ENCODE measurements at regions not wholly inside any gene's neighbourhood (a gene's known extent, or its start where the extent isn't known, plus 50 kb on each side); places are given as distances from the start of the nearest gene placed in this dataset.

DNA sequence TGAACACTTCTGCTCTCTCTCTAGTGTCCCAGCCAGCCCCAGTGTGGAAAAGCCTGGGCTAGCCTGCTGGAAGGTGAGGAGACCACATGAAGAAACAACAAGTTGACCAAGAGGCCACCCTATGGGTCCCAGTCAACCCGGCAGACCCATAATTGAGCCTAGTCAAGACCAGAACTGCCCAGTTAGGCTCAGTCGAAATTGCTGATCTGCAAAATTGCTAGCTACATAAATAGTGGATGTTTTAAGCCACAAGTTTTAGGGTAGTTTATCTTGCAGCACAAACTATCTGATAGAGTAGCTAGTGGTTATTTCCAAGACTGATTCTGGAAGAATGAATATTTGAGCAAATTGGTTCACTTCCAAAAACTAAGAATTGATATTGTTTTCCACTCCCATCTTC lies 82.3 kb upstream of the CCDC112 start:
- Mint-ChIP-seq H3K4me3 (no peak overlapping the region), H3K9me3 (no peaks in the 10 kb centered on the region), H3K27ac (no peak overlapping the region), H3K4me1 (peaks cover 14% of the 10 kb centered on the region), H3K27me3 (peaks cover 31% of the 10 kb centered on the region)
- DNase-seq (no peak), ATAC-seq (no peak)

GRCh38 chr5:115377468-115378217 lies 81.2 kb upstream of the CCDC112 start:
- Mint-ChIP-seq H3K9me3 (no peaks in the 10 kb centered on the region), H3K4me3 (no peak overlapping the region), H3K27me3 (peaks cover 35% of the 10 kb centered on the region), H3K27ac (peak overlapping the region in 1 of 2 donors; percentile 24), H3K4me1 (peaks cover 14% of the 10 kb centered on the region)
- ATAC-seq = peak; percentile 80
- DNase-seq = no peak

GRCh38 chr5:115375893-115376292 lies 79.4 kb upstream of the CCDC112 start:
- no peak overlapping the region for H3K4me3 Mint-ChIP-seq
- ATAC-seq (no peak), DNase-seq (no peak)
- peaks cover 35% of the 10 kb centered on the region for H3K27me3 Mint-ChIP-seq
- H3K9me3 Mint-ChIP-seq = no peaks in the 10 kb centered on the region
- no peak overlapping the region for H3K27ac Mint-ChIP-seq
- H3K4me1 Mint-ChIP-seq = peaks cover 14% of the 10 kb centered on the region

GRCh38 chr5:115374057-115374775 lies 77.8 kb upstream of the CCDC112 start:
- ATAC-seq (no peak), DNase-seq (no peak)
- H3K27me3 Mint-ChIP-seq = peaks cover 35% of the 10 kb centered on the region
- peaks cover 14% of the 10 kb centered on the region for H3K4me1 Mint-ChIP-seq
- H3K9me3 Mint-ChIP-seq = no peaks in the 10 kb centered on the region
- no peak overlapping the region for H3K4me3 Mint-ChIP-seq
- H3K27ac Mint-ChIP-seq = no peak overlapping the region

- no peak overlapping the region for H3K4me3 Mint-ChIP-seq
- no peak for ATAC-seq
- peaks cover 2% of the 10 kb centered on the region for H3K4me1 Mint-ChIP-seq
- H3K27ac Mint-ChIP-seq = no peak overlapping the region
- H3K9me3 Mint-ChIP-seq = no peaks in the 10 kb centered on the region
- peaks cover 29% of the 10 kb centered on the region for H3K27me3 Mint-ChIP-seq
- no peak for DNase-seq
These were observed 75.7 kb upstream of the CCDC112 start for GRCh38 chr5:115372146-115372545.

- Mint-ChIP-seq H3K27ac (no peak overlapping the region), H3K4me3 (no peak overlapping the region), H3K27me3 (peaks cover 32% of the 10 kb centered on the region), H3K4me1 (no peaks in the 10 kb centered on the region), H3K9me3 (no peaks in the 10 kb centered on the region)
- ATAC-seq = no peak
- no peak for DNase-seq
These were observed 73.1 kb upstream of the CCDC112 start for GRCh38 chr5:115369430-115370144.

DNA sequence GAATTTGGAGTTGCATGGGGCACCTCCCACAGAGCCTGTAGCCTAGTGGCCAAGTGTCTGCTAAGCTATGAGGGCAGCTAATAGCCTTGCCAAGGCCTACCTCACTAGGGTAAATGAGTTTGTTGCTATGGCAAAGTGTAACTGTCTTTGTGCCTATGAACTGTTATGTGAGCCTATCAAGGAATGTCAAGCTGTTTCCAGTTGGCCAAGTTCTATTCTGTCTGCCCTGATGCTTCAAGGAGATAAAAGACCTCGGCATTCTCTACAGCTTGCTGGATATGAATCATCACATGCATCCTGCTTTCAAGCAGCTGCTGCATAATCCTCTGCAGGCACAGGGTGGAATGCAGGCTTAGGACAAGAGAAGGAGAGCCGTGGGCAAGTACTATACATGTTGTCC lies 69.8 kb upstream of the CCDC112 start:
- Mint-ChIP-seq H3K27ac (peak overlapping the region in 1 of 2 donors; percentile 37), H3K27me3 (peaks cover 21% of the 10 kb centered on the region), H3K9me3 (no peaks in the 10 kb centered on the region), H3K4me3 (no peak overlapping the region), H3K4me1 (peaks cover 6% of the 10 kb centered on the region)
- ATAC-seq (no peak), DNase-seq (no peak)

- peaks cover 6% of the 10 kb centered on the region for H3K4me1 Mint-ChIP-seq
- no peak overlapping the region for H3K27ac Mint-ChIP-seq
- H3K27me3 Mint-ChIP-seq = peaks cover 28% of the 10 kb centered on the region
- no peak overlapping the region for H3K4me3 Mint-ChIP-seq
- H3K9me3 Mint-ChIP-seq = no peaks in the 10 kb centered on the region
- ATAC-seq (no peak), DNase-seq (no peak)
These were observed 67.4 kb upstream of the CCDC112 start for GRCh38 chr5:115363879-115364278.

DNA sequence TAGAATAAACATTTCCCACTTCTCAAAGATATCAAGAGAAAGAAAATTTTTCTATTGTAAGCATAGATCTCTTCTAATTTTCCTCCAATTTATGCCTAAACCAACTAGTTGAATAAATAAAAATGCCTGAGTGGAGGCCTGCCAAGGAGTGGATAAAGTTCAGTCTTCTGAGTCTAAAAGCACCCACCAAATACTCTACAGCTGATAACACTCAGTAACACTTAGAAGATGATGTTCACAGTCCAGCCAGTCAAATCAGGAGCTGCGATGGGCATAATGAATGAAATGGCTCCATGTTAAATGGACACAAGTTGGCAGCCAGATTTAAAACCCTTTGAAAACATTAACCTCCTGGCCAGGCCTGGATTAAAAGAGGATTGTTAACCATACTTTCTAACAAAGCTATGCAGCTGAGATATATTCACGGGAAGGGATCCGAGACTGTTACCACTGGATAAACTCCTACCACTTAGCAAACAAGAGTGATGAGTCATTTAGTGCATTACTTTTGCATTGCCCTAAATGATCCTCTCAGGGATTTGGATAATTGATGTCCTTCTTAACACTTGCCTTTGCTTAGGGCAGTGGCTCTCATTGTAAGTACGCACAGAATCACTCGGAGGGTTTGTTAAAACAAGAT lies 63.7 kb upstream of the CCDC112 start:
- H3K9me3 Mint-ChIP-seq = no peaks in the 10 kb centered on the region

DNA sequence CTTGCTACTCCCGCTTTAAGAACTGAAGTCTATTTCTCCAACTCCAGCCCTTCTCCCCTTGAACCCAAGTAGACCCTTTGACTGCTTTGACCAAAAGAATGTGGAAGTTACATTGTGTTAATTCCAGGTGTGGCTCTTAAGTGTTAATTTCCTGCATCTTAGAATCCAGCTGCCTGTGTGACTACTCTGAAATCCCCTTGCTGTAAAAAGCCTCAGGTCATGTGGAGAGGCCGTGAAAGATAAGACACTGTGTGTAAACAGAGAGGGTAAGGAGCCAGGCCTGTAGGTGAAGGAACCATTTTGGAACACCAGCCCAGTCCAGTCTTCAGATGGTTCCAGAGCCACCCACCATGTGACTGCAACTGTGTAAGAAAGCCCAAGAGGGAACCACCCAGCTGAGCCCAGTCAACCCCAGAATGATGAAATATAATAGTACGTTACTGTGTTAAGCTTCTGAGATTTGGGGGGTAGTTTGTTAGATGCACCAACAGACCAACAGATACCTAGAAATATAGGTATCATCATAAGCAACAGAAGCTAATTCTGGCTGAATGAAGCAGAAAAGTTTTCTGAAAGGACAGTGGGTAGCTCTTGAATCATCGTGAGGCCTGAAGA lies 59.4 kb upstream of the CCDC112 start:
- H3K27ac Mint-ChIP-seq = no peak overlapping the region
- no peaks in the 10 kb centered on the region for H3K4me1 Mint-ChIP-seq
- no peak for ATAC-seq
- DNase-seq = no peak
- no peak overlapping the region for H3K4me3 Mint-ChIP-seq
- no peaks in the 10 kb centered on the region for H3K9me3 Mint-ChIP-seq
- H3K27me3 Mint-ChIP-seq = peaks cover 37% of the 10 kb centered on the region

More for the DNA sequence above, 63.7 kb upstream of the CCDC112 start:
- Mint-ChIP-seq H3K4me1 (peaks cover 6% of the 10 kb centered on the region), H3K4me3 (no peak overlapping the region), H3K27ac (no peak overlapping the region), H3K27me3 (peaks cover 17% of the 10 kb centered on the region)
- DNase-seq = no peak
- no peak for ATAC-seq

DNA sequence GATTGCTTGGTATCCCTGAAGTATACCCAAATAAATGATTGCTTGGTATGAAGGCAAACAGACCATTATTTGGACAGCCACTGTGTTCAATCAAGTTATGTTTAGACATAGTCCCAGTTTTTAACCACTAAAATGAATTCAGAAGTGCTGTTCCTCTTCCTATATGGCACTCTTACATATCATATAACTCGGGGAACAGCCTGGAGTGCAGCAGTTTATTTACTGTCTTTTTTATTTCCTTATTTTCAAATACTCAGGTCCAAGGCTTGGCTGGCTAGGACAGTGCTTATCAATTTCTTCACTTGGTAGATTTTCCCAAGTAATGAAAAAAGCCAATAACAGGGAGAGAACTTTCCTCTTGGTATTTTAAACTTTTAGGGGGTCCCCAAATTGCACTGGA lies 58.6 kb upstream of the CCDC112 start:
- ATAC-seq (no peak), DNase-seq (no peak)
- Mint-ChIP-seq H3K27ac (no peak overlapping the region), H3K27me3 (peaks cover 44% of the 10 kb centered on the region), H3K9me3 (no peaks in the 10 kb centered on the region), H3K4me3 (no peak overlapping the region), H3K4me1 (no peaks in the 10 kb centered on the region)

- peaks cover 45% of the 10 kb centered on the region for H3K27me3 Mint-ChIP-seq
- H3K4me1 Mint-ChIP-seq = no peaks in the 10 kb centered on the region
- no peak for DNase-seq
- no peak overlapping the region for H3K27ac Mint-ChIP-seq
- H3K9me3 Mint-ChIP-seq = no peaks in the 10 kb centered on the region
- H3K4me3 Mint-ChIP-seq = no peak overlapping the region
- ATAC-seq = no peak
These were observed 57.8 kb upstream of the CCDC112 start for GRCh38 chr5:115354246-115354645.

- peaks cover 46% of the 10 kb centered on the region for H3K27me3 Mint-ChIP-seq
- ATAC-seq (no peak), DNase-seq (no peak)
- H3K4me1 Mint-ChIP-seq = no peaks in the 10 kb centered on the region
- H3K9me3 Mint-ChIP-seq = no peaks in the 10 kb centered on the region
- no peak overlapping the region for H3K27ac Mint-ChIP-seq
- no peak overlapping the region for H3K4me3 Mint-ChIP-seq
These were observed 56.1 kb upstream of the CCDC112 start for GRCh38 chr5:115352571-115352970.

- DNase-seq (no peak), ATAC-seq (no peak)
- Mint-ChIP-seq H3K4me3 (no peak overlapping the region), H3K27me3 (peaks cover 51% of the 10 kb centered on the region), H3K27ac (peak overlapping the region in 1 of 2 donors; percentile 50), H3K4me1 (no peaks in the 10 kb centered on the region), H3K9me3 (no peaks in the 10 kb centered on the region)
These were observed 55.1 kb upstream of the CCDC112 start for GRCh38 chr5:115351356-115352195.

Measured in stimulated activated naive CD8-positive, alpha-beta T cell treated with anti-CD3 and anti-CD28 coated beads, Interleukin-15, amount 100 ng/mL, for 72 hours (primary cell).